HG03196 (cell line): ENCODE measurements at regions not wholly inside any gene's neighbourhood (a gene's known extent, or its start where the extent isn't known, plus 50 kb on each side); places are given as distances from the start of the nearest gene placed in this dataset.

Source experiments
- ATAC-seq: cut with Tn5 transposase; IDR thresholded peaks from one replicate; pipeline ENCODE4 v1.9.1; 2021; ENCODE audit not compliant: unreplicated experiment

- ATAC-seq = peak; percentile 81
Measured at GRCh38 chr4:146029939-146030710, 91.5 kb upstream of the ZNF827 start.

GRCh38 chr4:146029147-146029546 lies 90.5 kb upstream of the ZNF827 start:
- ATAC-seq = peak; percentile 45

GRCh38 chr4:146027761-146028160 lies 89.1 kb upstream of the ZNF827 start:
- ATAC-seq = no peak

GRCh38 chr4:146023334-146023967 lies 84.8 kb upstream of the ZNF827 start:
- peak; percentile 92 for ATAC-seq

- ATAC-seq = no peak
Measured at GRCh38 chr4:146022541-146022940, 83.9 kb upstream of the ZNF827 start.

GRCh38 chr4:146018247-146018646 lies 79.6 kb upstream of the ZNF827 start:
- no peak for ATAC-seq

- no peak for ATAC-seq
Measured at GRCh38 chr4:146004730-146005129, 66.1 kb upstream of the ZNF827 start.

GRCh38 chr4:145988628-145989027 lies 50.0 kb upstream of the ZNF827 start:
- no peak for ATAC-seq
